Epidermal melanocyte (primary cell): ENCODE measurements at regions not wholly inside any gene's neighbourhood (a gene's known extent, or its start where the extent isn't known, plus 50 kb on each side); places are given as distances from the start of the nearest gene placed in this dataset.
"Not testable (repeated sequence)": the region's sequence is repeated elsewhere in the genome, so short reads cannot be mapped to it uniquely, and the experiment has no call there.

Source experiments
- DNase-seq: peaks from one replicate; pipeline ENCODE4 v3.0.0; 2011; ENCODE audit warnings: low spot score; ENCODE audit not compliant: insufficient read length

DNA sequence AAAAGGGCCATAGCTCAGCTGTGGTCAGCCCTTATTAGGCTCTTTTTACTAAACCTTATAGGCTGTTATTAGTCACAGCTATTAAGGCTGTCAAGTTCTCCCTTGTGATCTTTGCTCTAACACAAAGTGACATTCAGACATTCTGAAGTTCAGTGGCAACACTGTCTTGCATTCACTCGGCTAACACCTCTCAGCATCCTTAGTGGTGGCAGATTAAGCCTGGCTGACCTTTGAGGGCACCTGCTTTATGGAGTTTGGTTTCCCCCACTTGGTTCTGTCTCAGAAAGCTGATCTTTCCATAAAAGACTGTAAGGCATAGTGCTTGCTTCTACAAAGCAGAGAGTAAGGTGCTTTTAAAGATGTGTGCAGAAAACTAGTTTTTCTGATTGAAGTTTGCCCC lies 677.4 kb upstream of the TMEM132C start:
- no peak for DNase-seq

DNA sequence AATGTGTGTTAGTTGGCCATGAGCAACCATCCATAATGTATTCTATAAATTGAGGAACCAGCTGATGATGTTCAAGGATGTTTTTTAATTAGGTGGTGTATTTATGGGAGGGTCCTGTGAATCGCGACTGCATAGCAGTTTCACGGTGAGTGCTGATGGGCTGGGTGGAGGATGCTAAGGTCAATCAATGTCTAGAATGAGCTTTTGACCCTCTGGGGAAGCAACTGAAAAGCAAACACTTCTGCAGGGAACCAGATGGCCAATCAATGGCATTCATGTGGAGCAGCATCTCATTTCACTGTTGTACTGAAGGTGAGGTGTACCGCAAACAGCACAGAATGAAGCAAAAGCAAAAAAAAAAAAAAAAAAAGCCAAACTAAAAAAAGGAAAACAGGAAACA lies 676.1 kb upstream of the TMEM132C start:
- no peak for DNase-seq

DNA sequence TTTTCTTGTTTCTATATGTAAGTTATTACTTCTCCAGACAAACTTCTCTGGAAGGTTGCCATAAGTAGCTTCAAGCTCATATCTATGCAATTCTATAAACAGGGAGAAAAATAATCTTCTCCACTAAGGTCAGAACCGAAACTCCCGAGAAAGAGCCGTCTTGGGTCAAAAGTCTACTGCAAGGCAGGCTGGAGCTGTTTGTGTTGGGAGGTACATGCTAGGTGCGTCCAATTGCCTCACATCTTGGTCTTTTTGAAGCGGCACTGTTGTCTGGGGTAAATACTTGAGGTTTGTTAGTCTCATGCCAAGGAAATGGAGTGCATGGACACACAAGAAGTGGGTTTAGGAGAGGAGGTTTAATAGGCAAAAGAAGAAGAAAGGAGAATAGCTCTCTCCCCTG lies 674.7 kb upstream of the TMEM132C start:
- no peak for DNase-seq

DNA sequence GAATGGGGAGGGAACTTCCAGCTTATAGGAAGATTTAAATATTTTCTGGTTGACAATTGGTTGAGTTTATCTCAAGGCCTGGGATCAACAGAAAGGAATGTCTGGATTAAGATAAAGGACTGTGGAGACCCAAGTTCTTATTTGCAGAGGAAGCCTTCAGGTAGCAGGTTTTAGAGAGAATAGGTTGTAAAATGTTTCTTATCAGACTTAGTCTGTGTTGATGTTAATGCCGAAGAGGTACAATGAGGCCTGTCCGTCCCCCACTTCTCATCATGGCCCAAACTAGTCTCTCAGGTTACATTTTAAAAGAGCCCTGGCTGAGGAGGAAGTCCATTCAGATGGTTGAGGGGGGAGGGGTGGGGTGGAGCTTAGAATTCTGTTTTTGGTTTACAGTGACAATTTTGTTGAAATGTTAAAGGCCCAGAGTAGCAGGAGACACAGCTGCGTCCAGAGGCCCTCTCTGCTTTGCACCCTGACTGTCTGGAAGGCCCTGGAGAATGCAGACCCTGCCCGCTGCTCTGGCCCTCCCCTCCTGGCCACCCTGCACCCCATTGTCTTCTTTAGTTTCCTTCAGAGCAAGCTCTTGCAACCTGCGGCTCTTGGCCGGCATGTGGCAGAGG lies 672.5 kb upstream of the TMEM132C start:
- DNase-seq = no peak

DNA sequence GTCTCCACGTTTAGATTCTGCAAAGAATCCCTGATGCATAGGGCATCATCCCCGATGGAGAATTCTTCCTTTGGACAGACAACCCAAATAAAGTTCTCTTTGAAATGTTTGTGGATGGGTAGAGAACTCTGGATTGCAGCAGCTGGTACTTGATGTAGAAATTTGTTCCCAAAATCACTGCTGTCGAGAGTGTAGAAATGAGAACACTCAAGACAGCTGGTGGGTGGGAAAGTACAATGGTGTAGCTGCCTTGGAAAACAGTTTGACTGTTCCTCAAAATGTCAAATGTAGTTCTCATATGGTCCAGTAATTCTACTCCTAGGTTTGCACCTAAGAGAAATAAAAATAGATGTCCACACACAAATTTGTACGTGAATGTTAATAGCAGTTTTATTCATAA lies 671.5 kb upstream of the TMEM132C start:
- no peak for DNase-seq

DNA sequence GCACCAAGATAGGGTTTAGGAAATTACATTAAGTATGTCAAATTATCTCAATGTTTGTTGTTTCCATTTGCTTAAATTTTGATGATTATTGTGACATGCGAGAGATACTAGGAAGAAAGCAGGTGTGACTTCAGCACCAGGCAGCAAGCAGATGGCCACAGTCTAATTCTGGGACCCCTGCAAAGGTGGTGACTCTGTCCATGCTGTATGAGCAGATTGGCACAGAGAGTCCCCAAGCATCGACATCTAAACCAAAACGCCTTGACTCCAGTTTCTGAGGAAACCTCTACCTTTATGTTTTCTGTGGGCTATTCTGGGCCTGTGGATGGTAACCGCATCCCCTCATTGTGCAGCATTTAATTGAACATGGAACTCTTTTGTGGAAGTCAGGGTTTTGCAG lies 670.1 kb upstream of the TMEM132C start:
- no peak for DNase-seq

DNA sequence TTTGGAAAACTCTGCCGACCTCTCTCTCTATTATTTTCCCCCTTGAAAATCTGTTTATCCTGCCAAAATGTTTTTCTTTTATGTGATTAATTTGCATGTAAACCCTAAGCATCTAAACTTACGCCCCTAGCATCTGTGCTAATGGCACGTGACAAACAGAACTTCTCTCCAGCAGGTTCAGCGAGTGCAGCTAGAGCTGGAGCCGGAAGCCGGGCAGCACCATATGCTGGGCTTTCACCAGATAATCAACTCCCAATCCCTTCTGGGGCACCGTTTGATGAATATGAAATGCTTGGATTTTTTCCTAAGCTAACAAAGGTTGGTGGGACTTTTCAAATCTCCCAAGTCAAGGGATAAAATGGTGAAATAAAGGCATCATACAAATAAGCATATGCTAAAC lies 667.5 kb upstream of the TMEM132C start:
- DNase-seq = no peak

DNA sequence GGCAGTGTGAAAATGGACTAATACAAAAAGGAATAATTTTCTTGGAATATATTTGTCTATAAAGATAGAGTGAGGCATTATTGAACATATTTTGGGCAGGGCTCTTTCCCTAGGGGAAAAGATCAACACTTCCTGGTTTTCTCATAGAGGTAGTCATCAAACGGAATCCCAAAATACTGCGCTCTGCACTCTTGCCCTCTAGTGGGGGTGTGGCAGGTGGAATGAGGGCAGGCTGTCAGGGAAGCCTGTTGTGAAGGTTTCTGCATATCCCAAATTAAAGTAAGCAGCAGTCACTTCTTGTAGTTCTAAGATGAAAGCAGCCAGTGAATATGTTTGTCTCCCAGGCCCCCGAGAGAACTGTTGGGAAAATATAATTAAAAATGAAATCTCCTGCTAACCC lies 666.8 kb upstream of the TMEM132C start:
- no peak for DNase-seq

DNA sequence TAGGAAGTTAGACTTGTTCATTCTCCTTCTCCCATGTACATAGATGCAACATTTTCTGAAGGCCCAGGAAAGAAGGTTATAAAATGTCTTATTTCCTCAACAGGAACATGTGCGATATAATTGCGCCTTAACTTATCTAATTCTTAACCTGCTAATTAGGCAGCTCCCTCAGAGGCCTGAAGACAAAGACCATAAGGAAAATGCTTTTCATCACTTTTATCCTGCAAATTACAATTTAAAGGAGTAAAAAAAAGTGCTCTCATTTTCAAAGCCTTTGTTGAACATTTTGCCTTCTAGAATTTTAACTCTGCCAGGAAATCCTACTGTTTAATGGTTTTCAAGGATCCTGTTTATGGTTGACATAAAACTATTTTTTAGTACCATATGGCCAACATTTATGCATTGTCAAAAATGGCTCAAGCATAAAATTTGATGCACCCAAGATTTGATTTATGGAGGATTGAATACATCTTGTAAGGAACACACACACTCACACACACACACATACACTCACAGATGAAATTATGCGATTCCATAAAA lies 660.4 kb upstream of the TMEM132C start:
- no peak for DNase-seq

DNA sequence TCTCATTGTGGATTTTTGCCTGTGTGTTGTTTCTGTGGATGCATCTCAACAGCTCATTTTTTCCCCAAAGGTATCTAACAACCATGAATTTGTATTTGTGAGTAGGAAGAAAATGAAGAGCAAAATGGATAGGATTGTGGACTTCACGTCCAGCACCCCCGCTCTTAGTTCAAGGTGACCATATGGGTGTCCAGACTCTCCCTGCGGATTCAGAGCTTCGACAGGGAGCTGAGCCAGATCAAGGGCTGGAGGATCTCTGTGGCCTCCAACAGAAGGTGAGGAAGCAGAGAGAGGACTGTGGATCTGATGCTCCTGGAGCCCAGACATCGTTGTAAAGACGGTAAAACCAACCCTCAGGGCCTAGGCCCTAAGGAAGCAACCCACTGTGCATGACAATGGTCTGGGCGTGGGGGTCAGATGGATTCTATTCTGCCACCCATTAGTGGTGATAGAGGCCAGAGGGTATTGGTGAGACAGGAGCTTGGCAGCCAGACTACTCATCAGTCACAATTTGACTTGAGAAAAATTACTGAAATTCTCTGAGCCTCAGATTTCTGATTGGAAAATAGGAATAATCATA lies 659.7 kb upstream of the TMEM132C start:
- no peak for DNase-seq

DNA sequence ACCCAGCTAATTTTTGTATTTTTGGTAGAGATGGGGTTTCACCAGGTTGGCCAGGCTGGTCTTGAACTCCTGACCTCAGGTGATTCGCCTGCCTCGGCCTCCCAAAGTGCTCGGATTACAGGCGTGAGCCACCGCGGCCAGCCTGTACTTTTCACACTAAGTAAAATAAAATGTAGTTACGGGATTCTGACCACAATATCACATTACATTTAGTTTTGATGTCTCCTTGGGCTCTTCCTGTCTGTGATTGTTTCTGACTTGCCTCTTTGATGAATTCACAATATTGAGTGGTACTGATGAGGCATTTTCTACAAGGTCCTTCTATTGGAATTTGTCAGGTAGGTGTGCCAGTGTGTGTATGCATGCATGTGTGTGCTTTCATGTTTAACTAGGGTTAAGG lies 658.6 kb upstream of the TMEM132C start:
- not testable (repeated sequence) for DNase-seq

DNA sequence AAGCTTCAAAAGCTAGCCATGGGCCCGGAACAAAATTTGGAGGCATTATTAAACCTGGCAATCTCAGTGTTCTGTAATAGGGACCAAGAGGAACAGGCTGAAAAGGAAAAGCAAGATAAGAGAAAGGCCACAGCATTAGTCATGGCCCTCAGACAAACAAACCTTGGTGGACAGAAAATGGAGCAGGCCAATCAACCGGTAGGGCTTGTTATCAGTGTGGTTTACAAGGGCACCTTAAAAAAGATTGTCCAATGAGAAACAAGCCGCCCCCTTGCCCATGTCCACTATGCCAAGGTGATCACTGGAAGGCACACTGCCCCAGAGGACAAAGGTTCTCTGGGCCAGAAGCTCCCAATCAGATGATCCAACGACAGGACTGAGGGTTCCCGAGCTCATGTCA lies 653.9 kb upstream of the TMEM132C start:
- no peak for DNase-seq

DNA sequence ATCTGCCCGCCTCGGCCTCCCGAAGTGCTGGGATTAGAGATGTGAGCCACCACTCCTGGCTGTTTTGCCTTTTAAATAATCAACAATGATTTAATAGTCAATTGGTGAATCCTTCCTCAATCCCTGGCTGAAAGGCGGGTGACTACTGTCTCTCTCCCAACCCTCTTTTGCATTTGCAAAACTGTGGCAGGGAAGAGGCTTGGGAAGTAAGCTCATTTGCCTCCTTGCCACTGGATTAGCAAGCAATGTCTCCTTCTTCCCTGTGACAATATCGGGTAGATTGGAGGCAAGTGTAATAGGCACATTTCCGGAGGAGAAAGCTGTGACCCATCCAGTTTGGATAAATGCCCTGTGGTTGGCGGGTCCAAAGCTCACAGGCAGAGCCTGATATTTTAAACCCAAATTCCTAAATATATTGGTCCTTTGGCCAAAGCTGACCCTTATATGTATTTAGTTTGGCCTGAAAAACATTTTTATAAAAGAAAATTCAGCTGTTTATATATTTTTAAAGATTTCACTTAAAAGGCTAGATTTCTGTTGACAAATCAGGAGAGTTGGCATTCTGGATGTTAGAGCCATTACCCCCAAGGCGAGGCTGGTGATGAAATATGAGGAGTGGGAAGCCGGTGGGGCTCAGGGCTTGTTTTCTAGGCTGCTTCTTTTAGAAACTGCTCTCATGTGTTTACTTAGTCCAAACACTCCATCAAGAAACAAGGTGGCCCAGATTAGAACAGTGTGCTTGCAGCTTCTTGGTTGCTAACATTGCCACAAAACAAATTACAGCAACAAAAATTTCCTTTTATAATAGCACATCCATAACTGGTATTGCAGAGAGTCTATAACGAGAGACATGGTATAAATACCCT lies 646.9 kb upstream of the TMEM132C start:
- DNase-seq = no peak

DNA sequence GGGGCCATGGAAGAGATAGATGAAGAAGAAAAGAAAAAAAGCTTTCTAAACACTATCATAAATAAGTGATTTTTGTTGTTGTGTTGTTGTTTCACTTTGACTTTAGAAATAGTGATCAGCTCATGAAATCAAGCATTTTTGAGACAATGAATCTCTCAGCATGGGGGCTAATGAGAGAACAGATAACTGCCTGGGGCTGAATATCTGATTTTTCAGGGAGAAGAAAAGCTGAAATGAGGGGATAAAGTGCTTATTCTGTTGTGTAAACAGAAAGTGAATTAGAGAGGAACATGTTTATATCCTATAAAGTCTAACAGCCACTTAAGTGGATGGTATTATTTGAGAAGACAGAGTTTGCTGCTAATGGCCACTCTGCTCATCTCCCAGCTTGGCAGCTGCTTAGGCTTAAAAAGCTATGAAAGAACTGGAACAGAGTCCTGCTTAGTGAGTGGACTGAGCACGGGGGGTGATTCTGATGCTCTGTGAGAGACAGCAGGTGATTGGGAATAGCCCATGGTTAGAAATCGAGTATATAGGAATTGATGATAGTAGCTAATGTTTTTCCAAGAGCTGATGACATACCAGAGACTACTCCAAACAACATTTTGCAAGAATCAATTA lies 646.1 kb upstream of the TMEM132C start:
- no peak for DNase-seq

DNA sequence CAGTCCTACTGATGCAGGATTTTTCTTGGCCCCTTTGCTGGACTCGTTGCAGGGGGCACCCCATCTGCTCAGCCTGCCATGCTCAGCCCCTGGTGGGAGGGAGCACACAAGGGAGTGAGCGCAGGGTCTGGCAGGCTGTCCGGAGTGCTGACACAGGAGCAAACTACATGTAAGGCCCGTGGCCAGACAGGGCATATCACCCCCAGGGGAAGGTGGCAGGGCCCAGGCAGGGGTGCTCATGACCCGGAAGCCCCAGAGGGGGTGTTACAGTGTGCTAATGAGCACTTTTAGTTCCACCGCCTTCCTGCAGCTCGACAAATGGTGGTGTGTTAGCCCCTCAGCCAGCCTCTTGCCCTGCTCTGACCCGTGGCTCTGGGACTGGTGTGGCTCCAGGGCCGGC lies 645.6 kb upstream of the TMEM132C start:
- no peak for DNase-seq

DNA sequence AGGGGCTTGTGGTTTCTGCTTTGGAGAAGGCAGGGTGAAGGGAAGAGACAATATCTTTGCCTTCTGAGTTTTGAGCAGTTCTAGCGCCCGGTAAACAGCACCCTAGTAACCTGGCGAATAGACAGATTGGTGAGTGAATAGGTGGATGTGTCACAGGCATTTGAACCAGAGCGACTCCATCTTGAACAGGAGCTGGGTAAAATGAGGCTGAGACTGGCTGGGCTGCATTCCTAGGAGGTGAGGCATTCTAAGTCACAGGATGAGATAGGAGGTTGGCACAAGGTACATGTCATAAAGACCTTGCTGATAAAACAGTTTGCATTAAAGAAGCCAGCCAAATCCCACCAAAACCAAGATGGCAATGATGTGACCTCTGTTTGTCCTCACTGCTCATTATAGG lies 643.6 kb upstream of the TMEM132C start:
- DNase-seq = no peak

DNA sequence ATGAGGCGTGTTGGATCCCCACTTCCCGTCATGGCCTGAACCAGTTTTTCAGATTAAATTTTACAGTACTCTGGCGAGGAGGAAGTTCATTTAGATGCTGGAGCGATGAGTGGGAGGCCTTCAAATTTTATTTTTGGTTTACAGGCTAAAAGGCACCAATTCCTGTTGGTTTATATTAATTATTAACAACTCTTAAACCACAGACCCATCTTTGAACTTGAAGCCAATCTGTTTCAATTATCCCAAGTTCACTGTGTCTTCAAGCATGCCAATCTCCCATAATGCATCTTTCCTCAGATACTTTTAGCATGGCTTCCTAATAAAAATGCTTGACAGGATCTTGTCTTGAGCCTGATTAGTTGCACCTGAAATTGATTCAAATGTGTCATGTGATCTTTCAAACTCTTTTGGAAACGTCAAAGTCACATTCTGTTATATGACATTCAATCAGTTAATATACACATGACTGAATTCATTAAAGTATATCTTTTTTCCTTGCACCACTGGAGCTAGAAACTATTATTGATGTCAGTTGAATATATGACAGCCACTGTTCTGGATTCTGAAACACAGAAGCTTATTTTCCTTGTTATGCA lies 641.7 kb upstream of the TMEM132C start:
- no peak for DNase-seq

DNA sequence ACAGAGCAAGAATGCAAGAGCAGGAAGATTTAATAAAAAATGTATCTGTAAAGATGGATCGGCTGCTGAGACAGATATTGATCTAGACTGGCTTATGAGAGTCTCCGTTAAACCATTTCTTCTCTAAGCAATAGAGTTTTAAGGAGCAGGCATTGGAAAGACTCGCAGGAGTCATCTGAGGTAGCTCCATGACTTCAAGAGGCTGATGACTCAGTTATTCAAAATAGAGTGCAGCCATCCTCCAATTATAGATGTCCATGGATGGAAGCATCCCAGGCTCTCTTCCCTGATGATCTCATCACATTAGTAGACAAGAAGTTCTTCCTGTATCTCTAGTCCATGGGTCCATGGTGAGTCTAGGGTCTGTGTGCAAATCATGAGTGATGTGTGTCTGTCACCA lies 638.3 kb upstream of the TMEM132C start:
- DNase-seq = no peak

DNA sequence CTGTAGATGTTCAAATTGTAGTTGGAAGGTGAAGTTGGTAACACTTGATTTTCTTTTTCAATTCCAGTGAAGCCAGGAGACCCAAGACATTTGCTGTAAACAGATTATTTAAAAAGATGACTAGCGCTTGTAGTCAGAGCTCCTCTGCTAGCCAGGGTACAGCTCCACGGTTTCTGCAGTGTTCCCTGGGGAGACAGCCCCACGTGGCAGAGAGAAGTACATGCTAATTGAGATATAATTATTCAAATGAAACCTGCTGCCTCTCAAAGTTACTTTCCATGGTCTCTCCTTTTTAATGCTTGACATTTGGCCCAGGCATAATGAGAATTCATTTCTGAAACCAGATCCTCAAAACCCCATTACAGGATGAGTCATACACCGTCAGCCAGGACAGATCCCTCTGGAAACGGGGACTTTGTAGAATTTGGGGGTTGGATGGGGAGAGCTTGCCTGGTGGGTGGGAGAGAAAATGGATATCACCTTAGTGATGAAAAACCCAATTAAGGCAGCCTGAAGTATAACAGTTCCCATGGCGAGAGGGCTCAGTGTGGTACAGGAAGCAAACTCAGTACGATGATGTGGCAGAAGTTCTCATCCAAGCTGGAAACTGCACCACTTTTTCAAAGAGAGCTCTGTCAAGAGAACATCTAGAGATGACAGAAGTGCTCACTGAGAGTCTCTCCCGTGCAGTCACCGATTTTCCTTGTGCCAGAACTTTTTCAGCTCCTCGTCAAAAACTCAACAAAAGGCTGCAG lies 637.7 kb upstream of the TMEM132C start:
- no peak for DNase-seq

DNA sequence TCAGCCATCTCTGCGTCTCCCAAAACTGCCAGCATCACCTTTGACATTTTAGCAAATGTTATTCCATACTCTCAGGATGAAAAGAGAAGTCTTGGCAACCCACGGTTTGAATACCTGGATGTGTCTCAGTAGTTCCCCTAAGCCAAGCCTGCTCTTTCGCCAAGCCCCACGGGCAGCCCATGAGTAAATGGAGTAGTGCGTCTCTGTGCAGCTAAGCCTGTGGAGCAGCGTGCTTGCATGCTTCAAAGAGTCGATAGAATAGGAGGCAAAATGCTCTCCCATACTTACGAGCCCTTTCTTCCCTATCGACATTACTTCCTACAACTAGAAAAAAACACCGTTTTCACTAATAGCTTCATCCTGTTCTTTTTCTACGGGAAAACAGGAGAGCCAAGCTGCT lies 634.5 kb upstream of the TMEM132C start:
- DNase-seq = no peak

DNA sequence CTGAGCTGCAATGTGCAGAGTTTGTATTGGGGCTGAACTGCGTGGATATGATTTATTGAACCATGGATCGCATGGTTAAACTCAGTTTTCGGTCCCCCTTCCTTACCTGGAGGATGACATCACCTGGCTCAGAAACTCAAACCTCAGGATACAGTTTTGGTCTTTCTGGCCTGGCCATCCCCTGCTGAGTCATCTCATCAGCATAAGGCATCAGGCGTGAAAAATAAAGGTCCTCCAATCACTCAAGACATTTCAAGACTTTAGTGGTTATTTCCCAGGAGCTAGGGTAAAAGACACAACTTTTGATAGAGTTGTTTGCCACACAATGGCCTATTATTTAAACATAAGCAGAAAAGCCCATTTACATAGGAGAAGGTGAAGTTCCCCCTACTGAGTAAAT lies 631.1 kb upstream of the TMEM132C start:
- no peak for DNase-seq
